ENCODE measurements at regions not wholly inside any gene's neighbourhood (a gene's known extent, or its start where the extent isn't known, plus 50 kb on each side); places are given as distances from the start of the nearest gene placed in this dataset.

DNA sequence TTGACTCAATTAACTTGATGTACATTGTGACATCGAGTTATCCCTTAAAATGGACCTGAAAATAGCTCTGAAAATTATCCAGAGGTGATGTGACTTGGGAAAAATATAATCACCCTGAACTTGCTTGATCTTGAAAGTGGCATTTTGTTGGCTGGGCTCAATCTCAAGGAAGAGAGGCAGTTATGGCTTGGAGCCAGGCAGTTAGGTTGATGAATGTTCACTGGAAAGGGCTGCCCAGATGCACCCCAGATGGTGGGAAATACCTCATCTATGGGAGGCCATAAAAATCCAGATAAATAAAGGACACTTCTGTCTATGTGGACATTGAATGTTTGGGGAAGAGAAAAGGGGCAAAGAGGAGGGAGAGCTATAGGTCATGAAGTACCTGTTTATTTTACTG lies 55.7 kb upstream of the OR5AN1 start:
- no peak for DNase-seq

DNA sequence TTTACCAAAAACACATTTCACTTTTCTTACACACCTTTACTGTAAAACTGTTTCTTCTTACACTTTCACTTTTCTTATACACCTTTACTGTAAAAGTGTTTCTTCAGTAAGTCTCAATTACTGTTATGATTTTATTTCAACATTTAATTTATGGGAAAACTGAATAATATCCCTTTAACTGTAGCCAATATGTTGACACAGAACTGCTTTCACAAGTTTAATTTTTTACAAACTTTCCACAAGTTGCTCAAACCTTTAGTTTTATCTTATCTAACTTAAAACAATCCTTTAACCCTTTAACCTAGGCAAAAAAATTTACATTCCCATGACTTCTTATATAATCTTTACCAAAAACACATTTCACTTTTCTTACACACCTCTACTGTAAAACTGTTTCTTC lies 63.3 kb upstream of the OR5AN1 start:
- DNase-seq, result no peak

- DNase-seq, result no peak
These were observed 66.1 kb upstream of the OR5AN1 start for GRCh38 chr11:59292611-59293010.

GRCh38 chr11:59291228-59291627 lies 67.5 kb upstream of the OR5AN1 start:
- no peak for DNase-seq

- no peak for DNase-seq
These were observed 69.1 kb upstream of the OR5AN1 start for GRCh38 chr11:59289356-59290181.

DNA sequence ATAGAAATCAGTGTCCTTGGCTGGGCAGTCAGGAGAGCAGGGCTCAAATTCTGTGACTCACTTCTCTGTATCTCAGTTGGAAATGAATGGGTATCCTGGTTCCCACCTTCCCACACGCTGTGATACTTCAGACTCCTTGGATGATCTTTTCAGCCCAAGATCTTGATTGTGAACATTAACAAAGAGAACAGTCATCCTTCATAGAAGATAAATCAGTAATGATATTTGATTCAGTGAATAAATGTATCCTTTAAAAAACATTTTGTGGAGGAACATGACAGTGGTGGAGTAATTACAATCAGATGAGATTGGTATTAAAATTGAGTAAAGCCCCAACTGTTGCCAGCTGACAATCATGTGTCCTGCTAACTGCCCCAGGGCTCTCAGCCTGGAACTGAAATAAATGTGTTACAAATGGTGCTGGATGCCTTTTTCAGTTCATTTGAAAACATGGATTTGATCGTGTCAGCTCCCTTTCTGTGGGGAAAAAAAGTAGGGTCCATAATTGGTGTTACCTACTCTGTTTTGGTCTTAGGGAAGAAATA lies 72.9 kb upstream of the OR5AN1 start:
- no peak for DNase-seq

- DNase-seq, result no peak
These were observed 72.0 kb upstream of the MPEG1 start for GRCh38 chr11:59284773-59285129.

- peak; percentile 23 for DNase-seq
These were observed 71.4 kb upstream of the MPEG1 start for GRCh38 chr11:59283825-59284772.

- no peak for DNase-seq
These were observed 70.6 kb upstream of the MPEG1 start for GRCh38 chr11:59283311-59283710.

DNA sequence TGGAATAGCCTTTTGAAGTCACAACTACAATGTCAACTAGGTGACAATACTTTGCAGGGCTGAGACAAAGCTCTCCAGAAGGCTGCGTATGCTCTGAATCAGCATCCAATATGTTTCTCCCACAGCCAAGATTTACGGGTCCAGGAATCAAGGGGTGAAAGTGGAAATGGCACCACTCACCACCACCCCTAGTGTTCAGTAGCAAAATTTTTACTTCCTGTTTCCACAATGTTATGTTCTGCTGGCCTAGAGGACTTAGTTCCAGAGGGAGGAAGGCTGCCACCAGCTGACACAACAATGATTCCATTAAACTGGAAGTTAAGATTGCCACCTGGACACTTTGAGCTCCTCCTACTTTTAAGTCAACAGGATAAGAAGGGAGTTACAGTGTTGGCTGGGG lies 68.5 kb upstream of the MPEG1 start:
- DNase-seq, result no peak

GRCh38 chr11:59273373-59273841 lies 60.7 kb upstream of the MPEG1 start:
- no peak for DNase-seq

DNA sequence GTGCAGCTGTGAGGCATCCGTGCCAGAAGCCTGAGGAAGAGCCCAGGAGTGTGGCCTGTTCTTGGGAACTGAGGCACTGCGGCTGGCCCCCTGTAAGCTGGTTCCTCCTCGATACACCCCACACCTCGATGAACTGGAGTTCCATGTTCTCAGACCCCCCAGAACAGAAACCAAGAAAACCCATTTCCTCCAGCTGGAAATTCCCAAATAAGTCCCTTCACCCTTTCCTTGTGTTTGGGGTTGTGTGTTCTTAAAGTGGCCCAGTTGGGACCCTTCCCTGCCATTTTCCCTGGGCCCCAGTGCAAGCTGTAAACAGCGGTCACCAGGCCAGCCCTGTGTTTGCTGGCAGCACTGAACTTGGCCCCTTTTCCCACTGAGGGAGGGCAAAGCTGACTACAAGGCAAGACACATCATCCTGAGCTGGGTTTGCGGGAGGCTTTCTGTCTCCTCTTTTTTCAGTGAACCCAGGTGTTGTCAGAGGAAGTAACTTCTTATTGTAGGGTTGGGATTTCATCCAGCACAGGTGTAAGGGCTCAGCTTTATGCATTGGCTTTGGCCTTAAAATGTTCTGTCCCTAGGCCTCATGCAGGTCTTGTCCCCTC lies 60.1 kb upstream of the MPEG1 start:
- DNase-seq, result no peak

- DNase-seq, result no peak
These were observed 59.1 kb upstream of the MPEG1 start for GRCh38 chr11:59271811-59272327.

DNA sequence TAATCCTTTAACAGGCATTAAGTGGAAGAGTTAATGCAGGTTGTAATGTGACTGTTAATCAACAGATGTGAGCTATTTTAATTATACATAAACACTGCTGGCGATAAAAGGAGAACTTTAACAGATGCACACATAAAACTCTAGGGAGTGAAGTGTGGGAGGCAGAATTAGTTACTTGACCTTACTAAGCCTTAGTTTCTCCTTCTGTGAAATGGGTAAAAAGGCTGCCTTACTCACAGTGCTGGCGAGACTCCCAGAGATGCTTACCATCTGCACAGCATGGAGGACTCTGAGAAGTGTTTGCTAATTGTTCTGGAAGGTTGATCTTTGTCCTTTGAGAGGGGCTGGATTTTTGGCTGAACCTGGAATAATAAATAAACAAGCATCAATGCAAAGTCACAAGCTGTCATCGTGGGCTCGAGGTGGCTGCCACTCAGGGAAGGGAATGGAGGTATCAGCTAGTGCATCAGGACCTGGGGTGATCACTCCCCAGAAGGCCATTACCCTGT lies 58.6 kb upstream of the MPEG1 start:
- DNase-seq, result no peak

- DNase-seq, result no peak
These were observed 55.2 kb upstream of the MPEG1 start for GRCh38 chr11:59267736-59268475.

- DNase-seq, result no peak
These were observed 54.5 kb upstream of the MPEG1 start for GRCh38 chr11:59267196-59267595.

DNA sequence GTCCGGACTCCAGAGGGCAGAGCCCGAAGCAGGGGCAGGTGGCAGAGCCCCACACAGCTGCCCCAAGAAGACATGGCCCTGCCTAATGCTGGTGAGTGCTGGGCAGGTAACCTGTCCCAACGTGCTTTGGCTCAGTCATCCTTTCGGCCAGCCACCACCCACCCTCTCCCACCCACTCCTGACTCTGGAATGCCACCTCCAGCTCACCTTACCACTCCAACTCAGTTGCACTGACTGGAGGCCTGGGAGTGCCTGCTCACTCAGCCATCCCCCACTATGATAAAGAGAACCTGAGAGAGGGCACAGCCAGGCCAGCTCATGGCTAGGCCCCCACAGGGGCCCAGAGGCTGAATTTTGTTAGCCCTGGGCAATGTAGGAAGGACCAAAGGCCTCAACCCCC lies 53.8 kb upstream of the MPEG1 start:
- DNase-seq, result no peak

- DNase-seq, result no peak
These were observed 53.0 kb upstream of the MPEG1 start for GRCh38 chr11:59265735-59266134.

DNA sequence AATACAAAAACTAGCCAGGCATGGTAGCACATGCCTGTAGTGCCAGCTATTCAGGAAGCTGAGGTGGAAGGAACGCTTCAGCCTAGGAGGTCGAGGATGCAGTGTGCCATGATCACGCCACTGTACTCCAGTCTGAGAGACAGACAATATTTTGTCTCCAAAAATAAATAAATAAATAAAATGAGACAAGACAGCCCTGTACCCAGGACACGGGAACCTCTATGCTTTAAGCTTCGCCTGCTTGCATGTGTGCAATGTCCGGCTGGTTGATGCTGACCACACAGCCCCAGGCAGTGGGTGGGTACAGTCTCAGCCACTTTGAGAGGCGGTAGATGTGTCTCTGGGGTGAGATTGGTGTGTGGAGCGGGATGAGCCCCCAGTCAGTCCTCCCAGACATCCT lies 52.0 kb upstream of the MPEG1 start:
- DNase-seq, result no peak

DNA sequence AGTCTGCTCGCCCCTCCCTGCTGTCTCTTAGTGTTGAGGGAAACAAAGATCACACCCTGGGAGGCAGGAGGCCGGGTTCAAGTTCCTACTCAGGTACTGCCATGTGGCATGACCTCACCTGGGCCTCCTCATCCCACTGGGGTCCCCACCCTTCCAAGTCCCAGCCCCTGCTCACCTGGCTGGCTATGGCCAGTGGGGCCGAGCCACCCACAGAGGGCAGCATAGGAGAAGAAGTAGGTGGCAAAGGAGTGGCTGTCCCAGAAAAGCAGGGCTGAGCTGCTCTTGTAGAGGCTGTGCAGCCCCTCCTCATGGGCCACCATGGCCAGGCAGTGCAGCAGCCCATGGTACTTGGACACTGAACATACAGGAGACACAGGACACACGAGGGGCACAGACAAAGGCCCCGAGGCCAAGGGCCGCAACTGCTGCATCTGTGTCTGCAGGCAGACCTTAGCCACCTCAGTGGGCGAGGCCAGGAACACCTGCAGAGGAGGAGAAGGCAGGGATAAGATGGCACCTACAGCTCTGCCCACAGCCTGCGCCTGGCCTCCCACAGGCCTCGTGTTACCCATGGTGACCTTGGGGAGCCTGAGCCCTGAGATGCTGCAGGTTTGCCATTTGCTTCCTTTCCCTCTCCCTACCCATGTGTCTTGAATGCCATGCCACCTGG lies 50.6 kb upstream of the MPEG1 start:
- no peak for DNase-seq

Measured in stimulated activated naive CD4-positive, alpha-beta T cell treated with Interleukin-2 at 50 U/mL for 16 hours (primary cell).